Pancreas (tissue), 10 donors: ENCODE measurements at regions not wholly inside any gene's neighbourhood (a gene's known extent, or its start where the extent isn't known, plus 50 kb on each side); places are given as distances from the start of the nearest gene placed in this dataset.
"Not testable (repeated sequence)": the region's sequence is repeated elsewhere in the genome, so short reads cannot be mapped to it uniquely, and the experiment has no call there.

Source experiments
- ATAC-seq, 4 donors: fragments of 200-7000 bp; cut with Tn5 transposase; one replicate each; pipeline versions ENCODE4 v1.8.0 to v1.9.1; 2020; ENCODE audit warnings: mild to moderate bottlenecking in 4 of 4, moderate library complexity in 4 of 4
- DNase-seq, 6 donors: peaks; one replicate each; pipeline ENCODE4 v3.0.0-alpha.2; 2020
- FAIRE-seq: peaks from 2 replicates; lab custom pipeline; 2012; peaks lifted over from hg19 to GRCh38; lab: Jason Lieb, UNC
- H3K27ac ChIP-seq, 4 donors: fragments of 200-600 bp; sonication (generic); 1 replicate in 3 of 4; 2 replicates in 1 of 4; pipeline versions ENCODE4 v1.5.0 to v1.8.0; 2020
- H3K27me3 ChIP-seq, 4 donors: fragments of 200-600 bp; one replicate each; pipeline ENCODE4 v1.8.0; 2021
- H3K36me3 ChIP-seq, 3 donors: fragments of 200-600 bp; sonication (generic) in 1 of 3; one replicate each; pipeline versions ENCODE4 v1.5.0 to v1.8.0; 2020 to 2021
- H3K4me1 ChIP-seq, 3 donors: fragments of 200-600 bp; one replicate each; pipeline ENCODE4 v1.8.0; 2021
- H3K4me3 ChIP-seq, 4 donors: fragments of 200-600 bp; sonication (generic) in 2 of 4; one replicate each; pipeline versions ENCODE4 v1.5.0 to v1.8.0; 2020 to 2021
- H3K9me3 ChIP-seq, 4 donors: fragments of 200-600 bp; one replicate each; pipeline ENCODE4 v1.8.0; 2021
- CTCF ChIP-seq, 4 donors: fragments of 200-600 bp; sonication (generic) in 3 of 4; IDR thresholded peaks; one replicate each; pipeline versions ENCODE4 v1.5.0 to v1.8.0; 2021; ENCODE audit warnings: antibody characterized with exemption in 4 of 4
- WGBS, 2 donors: extraction: QIAGEN DNeasy Blood & Tissue Kit; methylation state at CpG; one replicate each; pipeline ENCODE4 v1.1.7; 2013; 5-methylcytosine and 5-hydroxymethylcytosine counted together
- intact Hi-C, 3 donors: fragments of 100-400 bp; cut with DNase I; formaldehyde crosslinking; loops; one replicate each; pipeline versions ENCODE4 v1.11.1 to v1.14.2; 2022
- donor health status: healthy with polysubstance abuse.
- donor health status: DM: no; HTN: no; CAD: no; lungs with moderate emphysema.
- donor health status: DM: no; HTN: no; CAD: no.
- donor health status: control.
- donor health status: control.
- donor health status: Bipolar disorder and iron deficiency.
- donor health status: DM: yes; HTN: yes; CAD: no.
- donor health status: DM: no; HTN: no; CAD: no.
- donor health status: DM: no; HTN: no; CAD: no.
- donor health status: DM: yes; HTN: yes; CAD: no.

- peak in 2 of 4 donors; percentile 5 to 8 for TF ChIP-seq CTCF (IDR thresholded peaks at IDR 0.05)
- intact Hi-C loops, FAIRE-seq, H3K9me3 ChIP-seq, H3K36me3 ChIP-seq, H3K27me3 ChIP-seq: not testable (repeated sequence)
- peaks cover 3 to 12% (median 5%) of the 10 kb centered on the region in 3 donors for H3K4me1 ChIP-seq
- H3K4me3 ChIP-seq = peak overlapping the region; percentile 74 to 94 (median 88)
- WGBS, 2 donors = 0 to 1% methylated on average over 39 to 56 of the region's 56 CpGs
- ATAC-seq (peak; percentile 76 to 87 (median 82)), DNase-seq (peak; percentile 67 to 92 (median 85))
- H3K27ac ChIP-seq = peak overlapping the region; percentile 68 to 87 (median 83)
Measured at GRCh38 chr17:45585037-45585733, 94.7 kb upstream of the PLEKHM1 start.

- H3K4me1 ChIP-seq = peaks cover 3 to 12% (median 5%) of the 10 kb centered on the region in 3 donors
- FAIRE-seq, H3K27me3 ChIP-seq, intact Hi-C loops, H3K9me3 ChIP-seq, H3K36me3 ChIP-seq: not testable (repeated sequence)
- DNase-seq = peak in 4 of 6 donors; percentile 49 to 86 (median 77)
- H3K4me3 ChIP-seq = peak overlapping the region; percentile 74 to 94 (median 88)
- ATAC-seq = peak; percentile 26 to 68 (median 58)
- H3K27ac ChIP-seq = peak overlapping the region in 3 of 4 donors; percentile 79 to 87 (median 87)
- peak in 1 of 4 donors; percentile 11 for TF ChIP-seq CTCF (IDR thresholded peaks at IDR 0.05)
- WGBS, 2 donors = 1 to 2% methylated on average over 39 to 49 of the region's 62 CpGs
Measured at GRCh38 chr17:45585794-45586650, 95.5 kb upstream of the PLEKHM1 start.

- H3K9me3 ChIP-seq, H3K36me3 ChIP-seq, H3K27me3 ChIP-seq, ATAC-seq, intact Hi-C loops, FAIRE-seq: not testable (repeated sequence)
- 65 to 67% methylated on average over 5 to 6 of the region's 6 CpGs for WGBS, 2 donors
- peak in 1 of 6 donors; percentile 55 for DNase-seq
- Histone ChIP-seq H3K27ac (peak overlapping the region in 2 of 4 donors; percentile 64 to 87), H3K4me1 (peaks cover 3 to 12% (median 5%) of the 10 kb centered on the region in 3 donors), H3K4me3 (peak overlapping the region in 1 of 4 donors; percentile 94)
Measured at GRCh38 chr17:45586651-45586934, 96.1 kb upstream of the PLEKHM1 start.

- DNase-seq = peak in 5 of 6 donors; percentile 54 to 91 (median 72)
- H3K36me3 ChIP-seq, H3K9me3 ChIP-seq, intact Hi-C loops, H3K27ac ChIP-seq, H3K4me3 ChIP-seq, H3K4me1 ChIP-seq, FAIRE-seq, H3K27me3 ChIP-seq: not testable (repeated sequence)
- peak; percentile 35 to 68 (median 54) for TF ChIP-seq CTCF (IDR thresholded peaks at IDR 0.05)
- WGBS, 2 donors = 6 to 7% methylated on average over 6 of the region's 6 CpGs
- ATAC-seq = peak; percentile 45 to 97 (median 91)
Measured at GRCh38 chr17:45592433-45592923, 102.0 kb upstream of the PLEKHM1 start.

GRCh38 chr17:45596347-45596746 is 105.8 kb upstream of the PLEKHM1 start:
- H3K36me3 ChIP-seq, H3K27ac ChIP-seq, H3K27me3 ChIP-seq, H3K4me3 ChIP-seq, H3K9me3 ChIP-seq, DNase-seq, ATAC-seq, FAIRE-seq, intact Hi-C loops, H3K4me1 ChIP-seq: not testable (repeated sequence)
- 60 to 68% methylated on average over 4 of the region's 4 CpGs for WGBS, 2 donors

GRCh38 chr17:45600052-45601012 is 109.8 kb upstream of the PLEKHM1 start:
- ATAC-seq = peak; percentile 93 to 98 (median 97)
- H3K4me1 ChIP-seq, H3K4me3 ChIP-seq, intact Hi-C loops, H3K9me3 ChIP-seq, H3K27me3 ChIP-seq, H3K27ac ChIP-seq, FAIRE-seq, H3K36me3 ChIP-seq: not testable (repeated sequence)
- WGBS, 2 donors = 54 to 56% methylated on average over 3 to 14 of the region's 21 CpGs
- peak in 5 of 6 donors; percentile 51 to 83 (median 71) for DNase-seq

- intact Hi-C loops, H3K36me3 ChIP-seq, FAIRE-seq, H3K4me1 ChIP-seq, H3K27me3 ChIP-seq, H3K9me3 ChIP-seq, H3K4me3 ChIP-seq, DNase-seq, H3K27ac ChIP-seq: not testable (repeated sequence)
- peak in 1 of 4 donors; percentile 30 for ATAC-seq
- WGBS, 2 donors = 84 to 92% methylated on average over 9 to 13 of the region's 18 CpGs
Measured at GRCh38 chr17:45601013-45601412, 110.5 kb upstream of the PLEKHM1 start.
